Rectal smooth muscle tissue (tissue), 1 donor: ENCODE measurements at regions not wholly inside any gene's neighbourhood (a gene's known extent, or its start where the extent isn't known, plus 50 kb on each side); places are given as distances from the start of the nearest gene placed in this dataset.

ENCODE experiments used
- H3K27ac ChIP-seq: one replicate; pipeline ENCODE4 v1.7.0; 2013; ENCODE audit warnings: low read depth, low read length, inconsistent platforms
- H3K27me3 ChIP-seq: one replicate; pipeline ENCODE4 v1.7.0; 2013; ENCODE audit warnings: low read length; ENCODE audit not compliant: control insufficient read depth, insufficient read depth
- H3K36me3 ChIP-seq: one replicate; pipeline ENCODE4 v1.7.0; 2013; ENCODE audit warnings: low read length; ENCODE audit not compliant: control insufficient read depth, insufficient read depth
- H3K4me1 ChIP-seq: one replicate; pipeline ENCODE4 v1.7.0; 2013; ENCODE audit warnings: low read length; ENCODE audit not compliant: control insufficient read depth, insufficient read depth
- H3K4me3 ChIP-seq: one replicate; pipeline ENCODE4 v1.7.0; 2013; ENCODE audit warnings: low read length
- H3K9ac ChIP-seq: one replicate; pipeline ENCODE4 v1.7.0; 2013; ENCODE audit warnings: low read length

DNA sequence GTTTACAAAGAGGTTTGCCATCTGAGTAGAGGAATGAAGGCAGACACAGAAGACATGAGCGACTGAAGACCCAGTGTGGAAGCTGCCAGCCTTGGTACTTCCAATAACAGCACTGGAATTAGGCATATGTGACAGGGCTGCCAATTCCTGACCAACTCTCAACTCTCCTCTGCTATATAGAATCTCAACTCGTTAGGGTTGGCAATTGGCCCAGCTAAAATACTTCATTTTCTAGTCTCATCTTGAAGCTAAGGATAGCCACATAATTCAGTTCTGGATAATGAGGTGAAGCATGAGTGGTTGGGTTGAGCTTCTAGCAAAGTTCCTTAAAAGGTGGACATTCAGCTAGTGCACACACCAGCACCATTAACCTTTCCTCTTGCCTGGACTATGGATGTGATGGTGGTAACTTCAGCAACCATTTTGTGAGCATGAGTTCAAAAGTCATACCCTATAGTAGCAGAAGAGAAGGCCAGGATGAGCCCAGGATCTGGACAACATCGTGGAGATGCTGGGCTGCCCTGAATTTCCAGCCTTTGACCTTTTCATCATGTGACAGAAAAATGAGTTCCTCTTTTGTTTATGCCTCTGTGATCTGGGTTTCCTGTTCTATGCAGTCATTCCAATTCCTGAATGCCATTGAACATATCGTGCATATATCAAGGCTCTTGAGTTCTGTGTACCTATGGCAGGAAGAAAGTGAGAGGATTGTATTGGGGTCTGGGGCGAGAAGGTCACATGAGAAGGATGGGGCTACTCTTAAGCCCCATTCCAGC, 68.1 kb upstream of the HAAO start:
- Histone ChIP-seq H3K9ac (no peak overlapping the region), H3K27ac (no peak overlapping the region), H3K36me3 (no peaks in the 10 kb centered on the region), H3K4me1 (no peaks in the 10 kb centered on the region), H3K4me3 (no peak overlapping the region), H3K27me3 (no peaks in the 10 kb centered on the region)

DNA sequence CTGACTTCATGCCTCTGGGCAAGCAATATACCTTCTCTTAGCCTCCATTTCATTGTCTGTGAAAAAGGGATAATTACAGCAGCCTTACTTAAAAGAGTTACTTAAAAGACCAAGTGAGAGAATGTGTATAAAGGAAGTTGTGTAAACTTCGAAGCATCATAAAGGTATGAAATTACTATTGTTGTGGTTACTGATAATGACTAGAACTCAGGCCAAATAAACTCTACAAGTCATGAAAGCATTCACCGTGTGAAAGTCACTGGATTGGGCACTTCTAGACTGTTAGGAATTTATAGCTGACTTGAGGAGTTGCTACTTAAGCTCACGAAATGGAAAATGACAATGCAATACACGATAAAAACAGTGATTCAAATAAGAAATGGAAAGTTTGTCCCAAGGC, 67.4 kb upstream of the HAAO start:
- Histone ChIP-seq H3K9ac (no peak overlapping the region), H3K27ac (no peak overlapping the region), H3K27me3 (no peaks in the 10 kb centered on the region), H3K4me1 (no peaks in the 10 kb centered on the region), H3K4me3 (no peak overlapping the region), H3K36me3 (no peaks in the 10 kb centered on the region)

DNA sequence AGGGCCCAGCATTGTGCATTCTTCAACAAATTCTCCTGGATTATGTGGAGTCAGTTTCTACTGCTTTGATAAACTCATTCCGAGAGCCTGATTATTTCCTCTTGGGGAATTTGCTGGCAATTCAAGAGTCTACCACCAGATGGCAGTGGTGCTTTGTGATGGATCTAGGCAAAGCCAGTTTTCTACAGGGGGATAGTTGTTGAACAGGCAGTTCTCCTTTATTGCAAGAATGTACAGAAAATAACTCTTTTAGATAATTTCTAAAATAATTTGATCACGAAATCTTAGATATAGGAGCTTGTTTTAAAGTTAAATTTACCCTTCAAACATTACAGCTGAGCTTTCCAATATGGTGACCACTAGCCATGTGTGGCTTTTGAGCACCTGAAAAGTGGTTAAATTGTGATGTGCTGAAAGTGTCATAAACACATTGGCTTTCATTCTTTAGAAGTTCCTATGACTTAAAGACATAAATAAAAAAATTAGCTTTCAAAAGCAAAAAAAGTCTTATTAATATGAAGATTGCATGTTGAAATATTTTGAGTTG, 66.7 kb upstream of the HAAO start:
- Histone ChIP-seq H3K36me3 (no peaks in the 10 kb centered on the region), H3K27me3 (no peaks in the 10 kb centered on the region), H3K4me1 (no peaks in the 10 kb centered on the region), H3K27ac (no peak overlapping the region), H3K4me3 (no peak overlapping the region), H3K9ac (no peak overlapping the region)

DNA sequence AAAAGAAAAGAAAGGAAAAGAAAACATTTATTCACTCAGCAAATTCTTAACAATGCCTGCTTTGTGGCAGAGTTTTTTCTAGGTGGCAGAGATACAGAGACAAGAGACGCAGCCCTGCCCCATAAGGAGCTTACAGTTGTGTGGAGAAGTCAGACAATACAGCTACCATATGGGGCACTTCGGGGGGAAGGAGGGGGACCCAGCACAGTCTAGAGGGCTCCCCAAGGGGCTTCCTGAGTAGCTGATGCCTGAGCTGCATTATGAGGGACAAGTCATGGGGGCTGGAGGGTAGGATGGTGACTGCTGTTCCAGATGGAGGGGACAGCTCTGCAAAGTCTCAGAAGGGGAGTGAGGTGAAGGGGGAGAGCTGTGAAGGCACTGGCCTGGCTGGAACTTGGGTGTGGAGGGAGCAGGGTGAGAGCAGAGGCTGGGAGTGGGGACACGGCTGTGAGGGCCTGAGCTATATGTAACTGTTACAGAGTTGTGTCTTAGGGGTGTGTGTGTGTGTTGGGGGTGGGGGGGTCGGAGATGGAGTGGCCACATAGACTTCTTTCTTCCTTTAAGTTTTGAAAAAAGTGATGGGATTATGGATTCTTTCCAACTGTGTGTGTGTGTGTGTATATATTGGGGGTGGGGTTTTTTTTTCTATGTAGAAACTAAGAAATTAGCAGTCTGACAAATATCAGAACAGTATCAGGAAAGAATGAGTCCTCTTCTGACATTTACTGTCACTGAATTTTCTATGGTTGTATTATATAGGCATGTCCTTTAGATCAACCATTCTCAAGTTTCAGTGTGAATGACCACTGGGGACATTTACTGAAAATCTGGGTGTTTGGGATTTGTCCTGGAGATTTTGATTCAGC, 66.0 kb upstream of the HAAO start:
- Histone ChIP-seq H3K4me3 (no peak overlapping the region), H3K27me3 (no peaks in the 10 kb centered on the region), H3K4me1 (no peaks in the 10 kb centered on the region), H3K9ac (no peak overlapping the region), H3K27ac (no peak overlapping the region), H3K36me3 (no peaks in the 10 kb centered on the region)

DNA sequence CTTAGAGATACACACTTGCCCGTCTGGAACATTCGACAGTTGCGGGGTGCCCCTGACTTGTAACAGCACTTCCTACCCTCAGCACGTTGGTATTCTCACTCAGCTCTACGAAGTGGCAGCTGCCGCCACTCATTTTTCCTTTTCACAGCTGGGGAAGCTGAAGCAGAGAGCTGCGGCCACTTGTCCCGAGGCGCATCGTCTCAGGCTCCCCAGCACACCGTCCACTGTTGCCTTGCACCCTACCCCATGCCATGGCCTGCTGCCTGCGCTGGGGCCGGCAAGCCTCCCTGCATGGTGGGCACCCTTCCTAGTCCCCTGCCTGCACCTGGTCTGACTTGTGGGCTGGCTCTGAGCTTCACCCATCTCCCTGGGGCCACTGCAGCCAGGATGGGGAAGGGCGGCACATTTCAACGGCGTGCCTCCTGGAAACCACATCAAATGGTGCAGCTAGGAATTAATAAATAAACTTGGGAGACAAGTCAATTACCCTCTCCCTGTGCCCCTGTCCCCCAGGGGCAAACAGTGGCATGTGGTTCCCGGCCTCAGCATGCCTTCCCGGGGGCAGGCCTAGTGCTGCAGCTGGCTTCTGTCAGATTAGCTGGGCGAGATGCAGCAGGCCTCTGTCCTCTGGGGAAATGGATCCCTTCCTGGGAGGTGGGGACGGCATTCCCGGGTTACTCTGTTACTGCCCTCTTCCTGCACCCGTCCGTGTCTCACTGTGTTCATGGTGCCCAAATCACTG, 64.7 kb upstream of the HAAO start:
- H3K9ac ChIP-seq: no peak overlapping the region

DNA sequence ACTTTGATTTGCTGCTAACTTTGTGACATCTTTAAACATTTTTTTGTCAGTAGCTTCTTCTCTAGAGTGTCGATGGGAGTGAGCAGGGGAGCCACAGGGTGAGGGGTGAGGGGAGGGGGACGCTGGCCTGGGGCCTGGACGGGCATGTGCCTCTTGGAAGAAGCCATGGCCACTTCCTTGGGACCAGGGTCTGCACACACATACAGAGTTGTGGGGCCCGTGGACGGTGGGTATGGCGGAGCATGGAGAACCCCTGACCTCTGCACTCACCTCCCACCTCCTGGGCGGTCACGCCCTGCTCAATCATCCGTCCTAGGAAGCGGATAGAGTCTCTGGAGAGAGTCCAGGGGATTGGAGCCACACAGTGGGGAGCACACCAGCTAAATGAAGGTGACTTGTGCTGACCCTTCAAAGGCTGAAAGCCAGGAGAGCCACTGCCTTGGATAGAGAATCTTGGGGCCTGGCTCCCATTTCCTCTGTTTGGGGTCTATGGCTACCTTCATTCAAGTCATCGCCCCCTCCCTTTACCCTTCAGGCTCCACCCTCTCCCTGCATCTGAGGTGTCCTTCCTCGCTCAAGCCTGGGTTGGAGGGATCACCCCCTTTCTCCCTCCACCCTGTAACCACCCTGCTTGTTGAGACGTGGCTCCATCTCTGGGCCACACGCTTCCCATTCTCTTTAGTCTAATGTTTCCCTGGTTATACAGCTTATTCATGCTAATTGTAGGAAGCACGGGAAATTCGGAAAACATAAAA, 63.9 kb upstream of the HAAO start:
- Histone ChIP-seq H3K36me3 (no peaks in the 10 kb centered on the region), H3K9ac (no peak overlapping the region), H3K27me3 (no peaks in the 10 kb centered on the region), H3K27ac (no peak overlapping the region), H3K4me3 (no peak overlapping the region), H3K4me1 (no peaks in the 10 kb centered on the region)

More for the DNA sequence above, 64.7 kb upstream of the HAAO start:
- no peaks in the 10 kb centered on the region for H3K36me3 ChIP-seq
- no peak overlapping the region for H3K4me3 ChIP-seq
- no peaks in the 10 kb centered on the region for H3K27me3 ChIP-seq
- H3K4me1 ChIP-seq: no peaks in the 10 kb centered on the region
- H3K27ac ChIP-seq: no peak overlapping the region

DNA sequence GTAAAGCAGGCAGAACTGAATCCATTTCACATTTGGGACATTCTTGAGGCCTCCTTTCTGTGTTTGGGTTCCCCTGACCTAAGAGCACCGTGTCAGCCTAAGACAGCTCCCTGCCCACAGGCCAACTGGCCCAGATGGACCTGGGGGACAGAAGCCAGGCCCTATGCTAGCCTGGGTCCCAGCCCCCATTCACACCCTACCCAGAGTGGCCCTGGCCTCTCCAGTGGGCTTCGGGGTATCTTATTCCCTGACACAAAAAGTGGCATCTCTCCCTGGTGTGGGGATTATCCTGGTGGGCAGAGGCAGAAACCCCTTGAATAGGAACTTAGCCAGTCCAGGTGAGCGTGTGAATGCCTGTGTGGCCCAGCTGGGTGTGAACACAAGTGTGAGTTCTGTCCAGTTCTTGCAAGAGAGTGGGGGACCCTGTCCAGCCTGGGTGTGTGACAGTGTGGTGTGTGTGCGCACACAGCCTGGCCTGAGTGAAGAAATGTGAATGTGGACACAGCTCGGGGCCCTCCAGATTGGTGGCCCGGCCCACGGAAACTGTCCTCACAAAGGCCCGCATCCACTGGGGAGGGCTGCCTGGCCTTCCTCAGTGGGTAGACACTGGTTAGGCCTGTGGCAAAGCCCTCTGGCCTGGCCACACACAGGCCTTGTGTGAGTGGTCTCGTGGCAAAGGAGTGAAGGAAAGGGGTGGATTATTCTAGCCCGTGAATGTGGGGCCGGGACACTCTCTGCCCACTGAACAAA, 63.0 kb upstream of the HAAO start:
- Histone ChIP-seq H3K4me1 (no peaks in the 10 kb centered on the region), H3K4me3 (no peak overlapping the region), H3K36me3 (no peaks in the 10 kb centered on the region), H3K27me3 (no peaks in the 10 kb centered on the region), H3K27ac (no peak overlapping the region), H3K9ac (no peak overlapping the region)

DNA sequence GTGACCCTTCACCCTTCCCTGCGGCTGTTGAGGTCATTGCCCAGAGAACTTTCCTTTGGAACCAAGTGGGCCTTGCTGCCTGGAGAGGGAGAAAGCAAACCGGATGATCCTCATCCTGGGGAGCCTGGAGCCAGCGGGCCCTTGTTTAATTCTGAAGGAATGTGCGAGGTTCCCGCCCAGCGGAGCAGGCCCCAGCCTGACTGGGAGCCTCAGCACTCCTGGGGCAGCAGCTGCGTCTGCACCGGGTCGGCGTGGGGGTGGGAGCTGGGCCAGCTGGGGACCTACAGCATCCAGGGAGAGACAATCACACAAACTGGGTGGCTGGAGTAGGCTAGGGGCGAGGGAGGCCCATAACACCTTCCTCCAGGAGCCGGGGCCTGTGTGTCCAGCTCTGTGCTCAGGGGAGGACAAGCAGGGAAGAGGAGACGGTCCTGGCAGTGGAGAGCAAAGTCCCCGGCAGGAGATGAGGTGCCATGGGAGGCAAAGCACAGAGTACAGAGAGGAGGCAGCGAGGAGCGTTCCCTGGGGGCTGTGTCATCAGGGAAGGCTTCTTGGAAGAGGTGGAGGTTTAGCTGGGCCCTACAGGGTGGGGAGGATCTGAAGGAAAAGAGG, 61.9 kb upstream of the HAAO start:
- Histone ChIP-seq H3K36me3 (no peaks in the 10 kb centered on the region), H3K4me1 (no peaks in the 10 kb centered on the region), H3K27me3 (no peaks in the 10 kb centered on the region), H3K9ac (no peak overlapping the region), H3K27ac (peak overlapping the region; percentile 62), H3K4me3 (no peak overlapping the region)

DNA sequence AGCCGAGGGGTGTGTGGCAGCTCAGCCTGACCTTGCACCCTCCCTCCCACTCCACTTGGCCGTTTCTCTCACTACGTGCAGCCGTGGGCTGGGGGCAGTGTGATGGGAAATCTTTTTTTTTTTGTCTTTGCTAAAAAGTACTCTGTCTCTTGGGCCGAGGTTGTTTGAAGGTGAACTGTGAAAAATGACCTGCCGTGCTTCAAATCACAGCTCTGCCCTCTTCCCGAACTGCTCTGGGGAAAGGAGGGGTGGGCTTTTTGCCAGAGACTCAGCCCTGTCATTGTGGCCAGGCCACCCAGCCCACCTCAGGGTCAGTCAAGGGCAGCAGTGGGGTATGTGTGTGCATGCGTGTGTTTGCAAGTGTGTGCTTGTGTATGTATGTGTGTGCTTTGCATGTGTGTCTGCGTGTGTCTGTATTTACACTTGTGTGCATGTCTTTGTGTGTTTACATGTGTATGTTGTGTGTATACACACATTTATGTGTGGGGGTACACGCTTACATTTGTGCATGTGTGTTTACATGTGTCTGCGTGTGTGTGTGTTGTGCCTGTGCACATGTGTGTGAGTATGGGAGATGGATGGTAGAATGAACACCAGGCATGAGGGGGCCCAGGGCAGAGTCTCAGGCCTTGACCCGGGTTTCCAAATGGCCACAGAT, 61.3 kb upstream of the HAAO start:
- no peaks in the 10 kb centered on the region for H3K4me1 ChIP-seq
- H3K36me3 ChIP-seq: no peaks in the 10 kb centered on the region
- no peak overlapping the region for H3K27ac ChIP-seq
- no peak overlapping the region for H3K4me3 ChIP-seq
- no peak overlapping the region for H3K9ac ChIP-seq
- H3K27me3 ChIP-seq: no peaks in the 10 kb centered on the region

DNA sequence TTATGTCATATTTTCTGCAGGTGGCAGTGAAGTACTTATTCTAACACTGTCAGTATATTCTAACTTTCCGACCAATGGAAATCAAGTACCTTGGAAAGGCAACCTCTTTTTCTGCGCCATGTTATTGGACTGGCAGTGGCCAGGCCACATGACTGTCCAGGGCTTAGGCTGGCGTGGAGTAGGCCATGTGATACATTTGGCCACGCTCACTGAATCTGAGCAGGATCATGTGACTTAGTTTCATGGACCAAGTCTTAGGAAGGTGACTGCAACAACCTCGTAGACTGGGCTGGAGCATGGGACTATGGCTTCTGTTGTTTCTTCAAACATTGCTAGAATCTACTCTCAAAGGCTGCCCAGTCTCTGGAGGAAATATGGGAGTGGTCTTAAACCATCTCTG, 60.4 kb upstream of the HAAO start:
- Histone ChIP-seq H3K9ac (no peak overlapping the region), H3K4me3 (no peak overlapping the region), H3K36me3 (no peaks in the 10 kb centered on the region), H3K27ac (no peak overlapping the region), H3K27me3 (no peaks in the 10 kb centered on the region), H3K4me1 (no peaks in the 10 kb centered on the region)
